ENCODE measurements at regions not wholly inside any gene's neighbourhood (a gene's known extent, or its start where the extent isn't known, plus 50 kb on each side); places are given as distances from the start of the nearest gene placed in this dataset.

GRCh38 chr18:40388121-40388520 lies 1566.9 kb upstream of the PIK3C3 start:
- DNase-seq = no peak

- no peak for DNase-seq
Measured at GRCh38 chr18:40387130-40387787, 1567.8 kb upstream of the PIK3C3 start.

GRCh38 chr18:40382197-40382596 lies 1572.8 kb upstream of the PIK3C3 start:
- DNase-seq = no peak

GRCh38 chr18:40380686-40381439 lies 1574.2 kb upstream of the PIK3C3 start:
- DNase-seq = no peak

GRCh38 chr18:40375837-40376236 lies 1579.2 kb upstream of the PIK3C3 start:
- no peak for DNase-seq

- DNase-seq = no peak
Measured at GRCh38 chr18:40371673-40372072, 1583.4 kb upstream of the PIK3C3 start.

- no peak for DNase-seq
Measured at GRCh38 chr18:40367576-40367975, 1587.5 kb upstream of the PIK3C3 start.

GRCh38 chr18:40366521-40366920 lies 1588.5 kb upstream of the PIK3C3 start:
- DNase-seq = no peak

- DNase-seq = no peak
Measured at GRCh38 chr18:40365526-40365925, 1589.5 kb upstream of the PIK3C3 start.

GRCh38 chr18:40360558-40360957 lies 1594.5 kb upstream of the PIK3C3 start:
- no peak for DNase-seq

GRCh38 chr18:40357536-40357935 lies 1597.5 kb upstream of the PIK3C3 start:
- DNase-seq = no peak

GRCh38 chr18:40356168-40356567 lies 1598.9 kb upstream of the PIK3C3 start:
- no peak for DNase-seq

GRCh38 chr18:40355726-40356125 lies 1599.3 kb upstream of the PIK3C3 start:
- no peak for DNase-seq

GRCh38 chr18:40348196-40348595 lies 1606.8 kb upstream of the PIK3C3 start:
- no peak for DNase-seq

GRCh38 chr18:40347261-40347660 lies 1607.8 kb upstream of the PIK3C3 start:
- DNase-seq = no peak

GRCh38 chr18:40346146-40346545 lies 1608.9 kb upstream of the PIK3C3 start:
- DNase-seq = no peak

- DNase-seq = no peak
Measured at GRCh38 chr18:40341701-40342100, 1613.3 kb upstream of the PIK3C3 start.

- DNase-seq = no peak
Measured at GRCh38 chr18:40338284-40338683, 1616.8 kb upstream of the PIK3C3 start.

GRCh38 chr18:40326985-40327384 lies 1628.0 kb upstream of the PIK3C3 start:
- DNase-seq = no peak

GRCh38 chr18:40325988-40326387 lies 1629.0 kb upstream of the PIK3C3 start:
- DNase-seq = no peak

GRCh38 chr18:40314199-40314598 lies 1640.8 kb upstream of the PIK3C3 start:
- DNase-seq = no peak

GRCh38 chr18:40313030-40313642 lies 1641.9 kb upstream of the PIK3C3 start:
- no peak for DNase-seq

- DNase-seq = no peak
Measured at GRCh38 chr18:40307627-40308026, 1647.4 kb upstream of the PIK3C3 start.

- DNase-seq = no peak
Measured at GRCh38 chr18:40296717-40297413, 1658.2 kb upstream of the PIK3C3 start.

Data from femur (tissue), 1 donor.